ENCODE measurements at regions not wholly inside any gene's neighbourhood (a gene's known extent, or its start where the extent isn't known, plus 50 kb on each side); places are given as distances from the start of the nearest gene placed in this dataset.
"Not testable (repeated sequence)": the region's sequence is repeated elsewhere in the genome, so short reads cannot be mapped to it uniquely, and the experiment has no call there.

GRCh38 chr10:57959318-57960006 is 308.2 kb downstream of the IPMK start:
- no peak for DNase-seq

- no peak for DNase-seq
Observed at GRCh38 chr10:57955076-57955475, 312.6 kb downstream of the IPMK start.

- no peak for DNase-seq
Observed at GRCh38 chr10:57952741-57953140, 315.0 kb downstream of the IPMK start.

GRCh38 chr10:57950442-57950974 is 317.2 kb downstream of the IPMK start:
- no peak for DNase-seq

- DNase-seq = no peak
Observed at GRCh38 chr10:57948796-57949195, 318.9 kb downstream of the IPMK start.

- DNase-seq = no peak
Observed at GRCh38 chr10:57946833-57947232, 320.9 kb downstream of the IPMK start.

- DNase-seq = no peak
Observed at GRCh38 chr10:57943701-57944100, 324.0 kb downstream of the IPMK start.

GRCh38 chr10:57925045-57925444 is 342.6 kb downstream of the IPMK start:
- DNase-seq = no peak

- DNase-seq = no peak
Observed at GRCh38 chr10:57921140-57921539, 346.6 kb downstream of the IPMK start.

GRCh38 chr10:57919864-57920263 is 347.8 kb downstream of the IPMK start:
- no peak for DNase-seq

- DNase-seq = no peak
Observed at GRCh38 chr10:57917019-57917418, 350.7 kb downstream of the IPMK start.

- DNase-seq = no peak
Observed at GRCh38 chr10:57905861-57906260, 361.8 kb downstream of the IPMK start.

- DNase-seq = no peak
Observed at GRCh38 chr10:57905010-57905409, 362.7 kb downstream of the IPMK start.

GRCh38 chr10:57898231-57898630 is 369.5 kb downstream of the IPMK start:
- DNase-seq = no peak

GRCh38 chr10:57897611-57898010 is 370.1 kb downstream of the IPMK start:
- DNase-seq = no peak

- no peak for DNase-seq
Observed at GRCh38 chr10:57894361-57894760, 373.3 kb downstream of the IPMK start.

- DNase-seq = no peak
Observed at GRCh38 chr10:57891201-57892006, 376.3 kb downstream of the IPMK start.

GRCh38 chr10:57890691-57891090 is 377.0 kb downstream of the IPMK start:
- DNase-seq = no peak

- DNase-seq = not testable (repeated sequence)
Observed at GRCh38 chr10:57885618-57885968, 382.1 kb downstream of the IPMK start.

- no peak for DNase-seq
Observed at GRCh38 chr10:57884965-57885617, 382.6 kb downstream of the IPMK start.

- no peak for DNase-seq
Observed at GRCh38 chr10:57884407-57884806, 383.3 kb downstream of the IPMK start.

GRCh38 chr10:57880446-57881227 is 387.1 kb downstream of the IPMK start:
- DNase-seq = no peak

GRCh38 chr10:57874810-57875209 is 392.9 kb downstream of the IPMK start:
- DNase-seq = no peak
